ENCODE measurements at regions not wholly inside any gene's neighbourhood (a gene's known extent, or its start where the extent isn't known, plus 50 kb on each side); places are given as distances from the start of the nearest gene placed in this dataset.

GRCh38 chr4:29551821-29552220, 1168.3 kb upstream of the PCDH7 start:
- Histone ChIP-seq H3K27me3 (ENCODE audit: control insufficient read depth in 1 of 2, insufficient read depth in 2 of 2, low read length in 2 of 2) (no peaks in the 10 kb centered on the region), H2AFZ (ENCODE audit: low read length) (no peak overlapping the region), H3K9me3 (ENCODE audit: low read length) (peaks cover 70% of the 10 kb centered on the region), H3K4me1 (ENCODE audit: insufficient read depth, low read length) (no peaks in the 10 kb centered on the region), H4K20me1 (ENCODE audit: insufficient read depth, low read length) (no peaks in the 10 kb centered on the region), H3K27ac (ENCODE audit: extremely low read length, insufficient read depth, low read length) (no peak overlapping the region), H3K4me2 (ENCODE audit: low read depth, low read length) (no peak overlapping the region), H3K79me2 (ENCODE audit: insufficient read depth, low read length) (no peaks in the 10 kb centered on the region), H3K36me3 (replicated peaks in 1 of 2; ENCODE audit: control insufficient read depth in 1 of 2, insufficient read depth in 2 of 2, low read length in 2 of 2) (no peaks in the 10 kb centered on the region), H3K9ac (ENCODE audit: insufficient read depth, low read depth, low read length) (no peak overlapping the region), H3K4me3 (replicated peaks in 1 of 3; ENCODE audit: insufficient read depth in 1 of 3, low read depth in 2 of 3, low read length in 3 of 3) (no peak overlapping the region)
- ChIA-PET CTCF (ENCODE audit: low intra/inter-chr PET ratio, low total read pairs) (no interaction called here), POLR2A (no interaction called here)
- BruUV-seq (replicated peaks): no TSS peak
- in situ Hi-C loops (cut with HindIII; ENCODE audit: extremely low pct_ligation_motif_present, low pct_unique_long_range_greater_than_20kb): no loop called here
- no peak for DNase-seq (ENCODE audit: low spot score)
- 0% methylated on average over 1 of the region's 1 CpG for WGBS (ENCODE audit: low lambda C conversion rate)
- intact Hi-C loops (cut with micrococcal nuclease; ENCODE audit: unreplicated experiment): no loop called here
- no peak for FAIRE-seq
- no peak for ATAC-seq
- TF ChIP-seq RAD51 (IDR thresholded peaks at IDR 0.05; ENCODE audit: borderline replicate concordance): no peak

- Histone ChIP-seq H3K79me2 (ENCODE audit: insufficient read depth, low read length) (no peaks in the 10 kb centered on the region), H3K27ac (ENCODE audit: extremely low read length, insufficient read depth, low read length) (no peak overlapping the region), H4K20me1 (ENCODE audit: insufficient read depth, low read length) (no peaks in the 10 kb centered on the region), H3K9ac (ENCODE audit: insufficient read depth, low read depth, low read length) (no peak overlapping the region), H3K4me2 (ENCODE audit: low read depth, low read length) (no peak overlapping the region), H3K9me3 (ENCODE audit: low read length) (peaks cover 67% of the 10 kb centered on the region), H3K4me3 (replicated peaks in 1 of 3; ENCODE audit: insufficient read depth in 1 of 3, low read depth in 2 of 3, low read length in 3 of 3) (no peak overlapping the region), H3K4me1 (ENCODE audit: insufficient read depth, low read length) (no peaks in the 10 kb centered on the region), H3K36me3 (replicated peaks in 1 of 2; ENCODE audit: control insufficient read depth in 1 of 2, insufficient read depth in 2 of 2, low read length in 2 of 2) (no peaks in the 10 kb centered on the region), H2AFZ (ENCODE audit: low read length) (no peak overlapping the region), H3K27me3 (ENCODE audit: control insufficient read depth in 1 of 2, insufficient read depth in 2 of 2, low read length in 2 of 2) (no peaks in the 10 kb centered on the region)
- WGBS (ENCODE audit: low lambda C conversion rate): 0% methylated on average over 1 of the region's 1 CpG
- in situ Hi-C loops (cut with HindIII; ENCODE audit: extremely low pct_ligation_motif_present, low pct_unique_long_range_greater_than_20kb): no loop called here
- intact Hi-C loops (cut with micrococcal nuclease; ENCODE audit: unreplicated experiment): no loop called here
- no peak for FAIRE-seq
- POLR2A ChIA-PET: no interaction called here
- DNase-seq (ENCODE audit: low spot score): no peak
- no peak for ATAC-seq
- CTCF ChIA-PET (ENCODE audit: low intra/inter-chr PET ratio, low total read pairs): no interaction called here
- TF ChIP-seq ZNF768 (CRISPR knock-in tag; IDR thresholded peaks at IDR 0.05) (no peak), FOSL1 (CRISPR knock-in tag; IDR thresholded peaks at IDR 0.05; ENCODE audit: borderline replicate concordance) (no peak), ZNF383 (CRISPR knock-in tag; IDR thresholded peaks at IDR 0.05; ENCODE audit: borderline replicate concordance) (no peak), ARID2 (CRISPR knock-in tag; IDR thresholded peaks at IDR 0.05; ENCODE audit: borderline replicate concordance) (no peak), SNRNP70 (IDR thresholded peaks at IDR 0.05; ENCODE audit: low read depth, low read length) (no peak), ELF1 (CRISPR knock-in tag; IDR thresholded peaks at IDR 0.05) (no peak), ZFP36 (IDR thresholded peaks at IDR 0.05; ENCODE audit: borderline replicate concordance, low read depth, low read length, partially characterized antibody) (no peak), ZNF576 (CRISPR knock-in tag; IDR thresholded peaks at IDR 0.05) (no peak), HIC2 (CRISPR knock-in tag; IDR thresholded peaks at IDR 0.05; ENCODE audit: low read depth) (no peak), LBX2 (CRISPR knock-in tag; IDR thresholded peaks at IDR 0.05; ENCODE audit: borderline replicate concordance) (no peak), NBN (conservative IDR thresholded peaks at IDR 0.05) (no peak), ZNF446 (CRISPR knock-in tag; IDR thresholded peaks at IDR 0.05) (no peak), ZNF883 (CRISPR knock-in tag; IDR thresholded peaks at IDR 0.05; ENCODE audit: not compliant biosample characterization) (no peak), ZNF563 (CRISPR knock-in tag; IDR thresholded peaks at IDR 0.05) (no peak)
- no TSS peak for BruUV-seq (replicated peaks)
These were observed 1166.3 kb upstream of the PCDH7 start for GRCh38 chr4:29553846-29554245.
